Stimulated activated CD4-positive, alpha-beta T cell treated with anti-CD3 and anti-CD28 coated beads, Interleukin-1b, Interleukin-23, amount 100 ng/mL, for 4 hours (primary cell): ENCODE measurements at regions not wholly inside any gene's neighbourhood (a gene's known extent, or its start where the extent isn't known, plus 50 kb on each side); places are given as distances from the start of the nearest gene placed in this dataset.

Experiments used
- DNase-seq, 2 donors: peaks; one replicate each; pipeline ENCODE4 v3.0.0-alpha.2; 2020; ENCODE audit warnings: low read depth in 2 of 2

DNA sequence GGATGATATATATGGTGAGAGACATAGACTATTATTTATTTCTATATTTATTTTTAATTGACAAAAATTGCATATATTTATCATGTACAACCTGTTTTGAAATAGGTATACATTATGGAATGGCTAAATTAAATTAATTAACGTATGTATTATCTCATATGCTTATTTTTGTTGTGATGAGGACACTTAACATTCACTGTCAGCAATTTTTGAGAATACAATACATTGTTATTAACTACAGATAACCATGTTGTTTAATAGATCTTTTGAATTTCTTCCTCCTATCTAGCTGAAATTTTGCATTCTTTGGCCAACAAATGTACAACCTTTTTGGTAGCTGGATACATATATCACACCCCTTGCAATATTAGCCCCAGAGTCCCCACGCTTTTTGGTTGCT, 110.7 kb upstream of the CITED2 start:
- DNase-seq = no peak

DNA sequence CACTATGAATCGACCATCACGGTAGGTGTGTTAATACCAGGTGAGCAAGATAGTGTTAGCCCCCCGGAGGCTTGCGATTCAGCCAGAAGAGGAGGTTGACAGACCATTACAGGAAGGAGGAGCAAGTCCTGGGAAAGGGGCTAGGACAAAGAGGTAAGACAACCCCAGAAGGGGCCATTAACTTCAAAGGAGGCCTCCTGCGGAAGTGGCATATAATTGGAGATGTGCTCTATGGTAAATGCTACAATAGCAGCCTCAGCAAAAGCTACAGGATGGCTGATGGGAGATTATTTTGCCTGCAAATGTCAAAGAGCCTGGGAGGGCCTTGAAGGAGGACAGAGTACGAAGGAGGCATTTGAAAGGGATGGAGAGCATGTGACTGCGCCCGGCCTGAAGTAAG, 108.6 kb upstream of the CITED2 start:
- DNase-seq = no peak

DNA sequence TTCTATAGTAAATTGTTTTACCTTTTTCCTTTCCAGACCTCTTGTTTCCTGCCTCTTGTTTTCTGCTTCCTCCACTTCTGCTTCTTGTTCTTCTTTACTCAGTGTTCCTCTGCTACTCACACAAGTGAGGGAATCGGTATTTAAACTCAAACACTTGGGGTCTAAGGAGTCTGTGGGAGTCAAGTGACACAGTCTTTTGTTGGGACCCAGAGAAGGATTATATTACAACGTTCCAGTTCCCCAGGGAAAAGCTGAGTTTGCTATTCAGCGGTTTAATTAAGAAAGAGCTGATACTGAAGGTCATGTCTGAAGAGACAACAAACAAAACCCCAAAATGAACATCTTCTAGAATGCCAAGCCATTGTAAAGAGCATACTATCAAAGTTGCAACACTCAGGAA, 107.8 kb upstream of the CITED2 start:
- no peak for DNase-seq

DNA sequence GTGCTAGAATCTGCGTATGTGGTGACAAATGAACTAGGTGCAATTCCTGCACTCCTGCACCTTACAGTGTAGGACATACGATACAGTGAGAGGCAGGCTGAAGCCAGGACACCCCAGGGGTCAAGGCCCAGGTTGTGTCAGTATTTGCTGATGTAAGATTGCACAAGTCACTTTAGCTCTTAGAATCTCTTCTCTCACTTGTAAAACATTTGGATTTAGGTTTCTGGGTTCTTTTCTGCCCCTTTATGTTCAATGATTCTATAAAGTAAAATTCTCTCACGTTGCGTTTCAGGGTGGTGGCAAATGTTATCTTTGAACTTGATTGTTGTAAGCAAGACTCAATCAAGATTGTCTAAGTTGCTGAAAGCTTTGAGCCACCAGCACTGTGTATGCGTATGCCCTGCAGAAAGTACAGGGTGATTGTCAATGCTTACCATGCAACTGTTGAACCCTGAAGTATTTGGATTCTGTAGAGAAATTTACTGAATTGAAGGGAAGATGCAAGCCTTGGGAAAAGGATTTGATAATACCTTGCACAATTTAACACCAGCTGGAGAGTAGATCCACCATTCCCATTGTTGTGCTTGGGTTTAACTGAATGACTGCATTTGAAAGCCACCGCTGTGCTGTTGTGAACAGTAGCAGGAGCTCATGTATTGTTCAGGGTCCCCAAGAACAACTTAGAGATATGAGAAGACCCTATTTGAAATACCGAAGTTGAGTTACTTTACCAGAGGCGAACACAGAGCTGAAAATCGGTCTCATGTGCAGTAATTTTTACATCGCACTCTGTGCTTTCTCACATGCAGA, 106.1 kb upstream of the CITED2 start:
- no peak for DNase-seq

DNA sequence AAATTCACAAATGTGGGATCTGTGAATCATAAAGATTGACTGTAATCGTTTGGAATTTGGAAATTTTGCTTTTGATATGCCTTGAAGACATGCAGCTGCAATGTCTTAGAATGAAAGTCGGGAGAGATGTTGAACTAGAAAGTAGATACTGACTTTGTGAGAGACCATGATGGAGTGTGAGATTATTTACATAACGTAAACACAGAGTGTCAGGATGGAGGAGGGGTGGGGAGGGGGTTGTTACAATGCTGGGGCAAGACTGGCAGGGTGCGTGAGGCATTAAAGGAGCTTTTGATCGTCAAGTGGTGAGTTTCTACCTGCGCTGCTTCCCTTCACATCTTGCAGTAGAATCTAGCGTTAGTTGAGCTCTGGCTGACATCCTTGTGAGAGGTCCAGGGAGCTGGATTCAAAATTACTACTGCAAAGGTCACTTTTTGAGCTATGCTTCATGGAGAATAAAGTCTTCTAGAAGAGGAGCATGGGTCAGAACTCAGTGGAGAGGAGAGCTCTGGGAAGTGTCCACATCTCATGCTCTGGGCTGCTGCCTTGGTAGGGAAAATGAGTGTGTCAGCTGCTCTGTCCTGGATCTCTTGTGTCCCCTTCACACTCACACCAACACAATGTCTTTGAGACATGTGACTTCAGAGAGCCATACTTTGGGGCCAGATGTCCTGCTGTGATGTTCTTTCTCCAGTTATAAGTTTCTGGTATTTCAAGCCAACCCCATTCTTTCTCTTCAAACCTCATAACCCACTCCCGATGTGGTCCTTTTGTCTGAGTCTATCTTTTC, 105.2 kb upstream of the CITED2 start:
- no peak for DNase-seq

DNA sequence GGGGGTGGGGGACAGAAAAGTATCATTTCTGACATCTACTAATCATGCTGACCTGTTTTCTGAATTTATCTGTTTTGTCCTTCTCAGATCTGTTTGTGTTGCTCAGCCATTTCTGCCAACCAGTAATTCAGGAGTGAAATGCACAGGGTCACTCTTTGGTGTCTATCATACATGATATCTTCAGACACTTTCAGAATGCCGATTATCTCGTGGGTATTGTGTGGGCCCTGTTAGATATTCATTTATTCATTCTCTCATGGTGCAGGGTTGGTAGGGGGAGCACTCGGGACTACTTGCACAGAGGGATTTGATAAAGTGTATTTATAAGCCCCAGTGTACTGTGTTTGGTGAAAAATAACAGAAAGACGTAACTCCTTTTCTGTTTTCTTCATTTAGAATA, 101.2 kb upstream of the CITED2 start:
- no peak for DNase-seq

DNA sequence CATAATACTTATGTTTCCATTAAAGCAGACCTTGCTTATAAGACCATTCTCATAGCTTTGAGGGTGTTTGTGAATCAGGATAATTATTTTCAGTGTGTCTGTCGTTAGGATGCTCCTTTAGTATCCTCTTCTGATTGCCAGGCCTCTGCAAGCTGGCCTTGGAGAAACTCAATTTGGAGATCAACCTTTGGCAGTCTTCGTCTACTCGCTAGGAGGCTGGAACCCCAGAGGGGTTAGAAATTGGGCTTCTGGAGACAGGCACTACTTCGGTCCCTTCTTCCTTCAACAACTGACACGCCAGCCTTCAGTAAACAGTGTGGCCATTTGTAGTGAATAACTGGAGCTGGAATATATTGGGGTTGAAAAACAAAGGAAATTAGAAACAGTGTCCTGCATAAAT, 100.8 kb upstream of the CITED2 start:
- no peak for DNase-seq

DNA sequence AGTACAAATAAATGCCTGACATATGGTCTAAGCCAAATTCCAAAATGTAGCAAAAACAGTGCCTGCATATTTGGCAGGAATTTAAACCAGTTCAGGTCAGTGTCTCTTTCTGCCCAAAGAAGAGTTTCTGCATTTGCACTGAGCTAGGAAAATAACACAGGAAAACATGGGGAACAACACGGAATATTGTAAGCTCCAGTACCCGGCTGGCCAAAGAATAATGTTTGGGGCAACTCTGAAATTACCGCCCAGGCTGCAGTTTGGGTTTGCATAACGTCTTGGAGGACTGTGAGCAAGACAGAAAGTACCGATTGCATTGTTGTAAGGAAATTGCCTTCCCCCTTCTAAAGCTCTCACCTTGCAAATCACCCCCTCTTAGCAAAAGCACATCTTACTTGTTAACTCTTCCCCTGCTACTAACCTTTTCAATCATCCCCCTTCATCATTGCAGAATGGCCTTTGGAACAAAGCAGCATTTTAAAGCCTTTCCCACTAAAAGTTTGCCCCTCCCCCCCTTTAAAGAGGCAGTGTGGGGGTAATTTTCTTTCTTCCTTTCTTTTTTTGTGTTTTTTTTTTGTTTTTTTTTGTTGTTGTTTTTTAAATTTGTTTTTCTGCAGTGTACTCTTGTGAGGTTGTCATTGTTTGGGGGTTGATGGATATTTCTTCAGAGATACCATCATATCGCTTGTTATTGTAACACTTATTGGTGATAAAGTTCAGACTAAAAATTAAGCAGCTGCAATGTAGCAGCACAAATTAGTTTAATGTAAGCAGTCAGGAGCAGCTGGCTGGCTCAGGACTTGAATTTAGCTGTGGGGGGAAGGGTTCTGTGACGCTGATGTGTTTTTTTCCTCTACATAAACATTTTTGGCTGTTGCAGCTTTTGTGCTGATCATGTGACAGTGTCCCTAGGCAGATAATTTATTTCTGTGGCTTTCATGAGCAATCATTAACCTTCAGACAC, 100.0 kb upstream of the CITED2 start:
- DNase-seq = no peak

DNA sequence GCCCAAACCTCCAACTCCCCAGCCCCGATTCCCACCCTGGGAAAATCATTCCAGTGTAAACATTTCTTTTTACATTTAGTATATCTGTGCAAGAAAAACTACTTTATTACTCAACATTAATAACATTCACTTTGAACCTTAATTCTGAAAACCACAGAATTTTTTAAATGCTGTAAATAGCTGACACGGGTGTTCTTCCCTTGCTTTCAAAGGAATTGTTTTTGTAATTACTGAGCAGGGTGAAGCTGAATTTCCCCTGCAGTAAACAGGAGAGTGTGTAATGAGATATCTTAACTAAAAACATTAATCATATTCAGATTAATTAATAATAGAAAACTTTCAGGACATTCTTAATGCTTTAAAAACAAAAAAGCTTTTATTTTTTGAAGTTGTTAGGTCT, 99.3 kb upstream of the CITED2 start:
- no peak for DNase-seq

DNA sequence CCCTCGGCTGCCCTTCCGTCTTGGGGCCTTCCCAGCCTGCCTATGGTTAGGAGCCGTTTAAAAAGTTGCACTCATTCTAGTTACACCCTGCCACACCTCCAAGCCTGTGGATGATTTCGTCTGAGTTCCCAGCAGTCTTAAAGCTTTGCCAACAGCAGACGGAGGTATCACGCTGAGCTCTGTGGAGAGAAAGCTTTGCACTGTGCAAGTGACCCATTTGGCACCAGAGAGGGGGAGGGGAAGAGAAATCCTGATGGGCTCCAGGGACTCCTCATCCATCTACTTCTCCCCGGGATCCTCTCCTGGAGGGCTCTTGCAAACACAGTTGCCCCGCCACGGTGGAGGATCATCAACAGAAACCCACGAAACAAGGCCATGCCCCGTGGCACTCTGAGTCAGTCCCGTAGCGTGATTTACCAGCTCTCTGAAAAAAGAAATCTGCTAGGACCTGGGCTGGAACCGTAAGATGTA, 98.8 kb upstream of the CITED2 start:
- no peak for DNase-seq

DNA sequence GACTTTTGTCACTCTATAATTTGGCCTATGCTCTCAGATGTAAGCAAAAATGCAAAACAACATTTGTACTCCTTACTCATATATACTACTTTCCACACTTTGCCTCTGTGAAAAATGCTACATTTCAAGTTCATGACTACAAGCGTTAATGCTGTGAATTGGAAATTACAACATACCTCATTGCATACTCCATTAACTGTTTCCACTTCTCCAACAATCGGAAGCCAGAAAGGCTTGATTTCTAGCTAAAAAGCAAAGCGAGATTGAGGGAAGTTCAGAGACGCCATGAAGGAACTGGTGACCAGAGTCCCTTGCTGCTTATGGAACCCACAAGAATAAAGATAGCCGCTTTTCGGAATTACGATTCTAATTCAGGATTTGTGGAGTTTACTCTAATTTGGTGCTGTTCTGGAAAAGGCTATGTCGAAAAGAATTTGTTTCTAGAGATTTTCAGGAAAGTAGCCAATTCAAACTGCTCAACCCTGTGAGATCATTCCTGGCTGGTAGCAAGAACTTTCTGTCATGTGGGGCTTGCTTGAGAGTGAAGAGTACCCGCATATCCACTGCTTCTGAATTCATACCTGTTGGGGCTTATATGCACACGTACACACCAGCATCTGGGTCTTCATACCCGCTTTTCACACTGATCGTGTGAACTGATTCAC, 98.0 kb upstream of the CITED2 start:
- DNase-seq = no peak

DNA sequence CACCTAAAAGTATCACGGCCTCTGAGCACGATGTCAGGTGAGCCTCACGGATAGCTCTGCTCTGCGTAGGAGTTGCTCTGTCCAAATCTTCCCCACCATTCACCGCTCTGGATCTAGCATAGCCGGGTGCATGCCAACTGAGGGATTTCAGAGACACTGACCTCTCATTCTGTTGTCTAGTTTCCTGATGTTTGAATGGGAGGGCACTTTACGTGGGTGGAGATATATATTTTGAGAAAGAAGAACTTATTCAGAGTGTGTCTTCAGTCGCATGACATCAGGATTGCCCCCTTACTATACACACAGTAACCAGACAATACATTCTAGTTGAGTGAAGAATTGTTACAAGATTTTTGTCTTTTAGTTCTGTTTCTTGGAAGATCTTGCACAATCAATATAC, 96.5 kb upstream of the CITED2 start:
- no peak for DNase-seq

DNA sequence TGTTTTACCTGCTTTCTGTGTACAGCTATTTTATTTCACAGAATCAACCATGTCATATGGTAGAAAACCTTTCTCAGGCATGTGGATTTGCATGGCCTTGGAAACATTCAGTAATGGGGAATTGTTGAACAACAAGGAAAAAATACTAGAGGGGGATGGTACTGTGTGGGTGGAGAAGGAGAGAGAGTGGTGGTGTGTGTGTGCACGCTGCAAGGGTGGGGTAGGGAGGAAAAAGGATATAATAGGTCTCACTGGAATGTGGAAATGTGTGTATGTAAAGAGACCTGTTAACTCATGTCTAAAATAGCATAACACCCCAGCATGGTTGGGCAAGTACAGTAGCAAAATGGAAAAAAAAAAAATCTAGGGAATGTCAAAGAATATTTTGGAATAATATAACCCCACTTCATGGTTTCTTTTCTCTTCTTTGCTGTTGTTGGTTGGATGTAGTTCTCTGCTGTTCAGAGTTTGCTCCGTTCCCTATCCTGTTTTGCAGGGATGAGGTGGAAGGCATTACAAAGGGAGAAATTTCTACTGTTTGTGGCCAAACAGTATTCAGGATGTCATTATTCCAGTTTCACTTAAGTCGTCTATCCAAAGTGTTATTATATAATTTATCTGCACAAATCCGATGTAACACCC, 93.9 kb upstream of the CITED2 start:
- no peak for DNase-seq

DNA sequence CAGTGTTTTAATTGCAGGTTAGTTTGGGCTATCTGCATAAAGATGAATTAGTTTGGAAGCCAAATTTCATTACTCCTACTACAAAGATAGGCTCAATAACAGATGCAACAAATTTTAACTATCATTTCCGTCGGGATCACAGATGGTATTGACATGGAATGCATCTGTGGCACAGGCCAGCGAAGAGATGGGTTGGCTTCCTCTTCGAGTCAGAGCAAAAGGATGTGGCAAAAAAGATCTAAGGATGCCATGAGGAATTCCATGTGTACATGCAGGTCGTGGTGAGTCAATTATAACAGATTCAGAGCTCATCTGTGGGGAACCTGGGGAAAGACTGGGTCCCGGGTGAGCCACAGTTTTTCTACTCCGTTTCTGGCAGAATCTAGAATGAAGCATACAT, 83.0 kb upstream of the CITED2 start:
- no peak for DNase-seq

DNA sequence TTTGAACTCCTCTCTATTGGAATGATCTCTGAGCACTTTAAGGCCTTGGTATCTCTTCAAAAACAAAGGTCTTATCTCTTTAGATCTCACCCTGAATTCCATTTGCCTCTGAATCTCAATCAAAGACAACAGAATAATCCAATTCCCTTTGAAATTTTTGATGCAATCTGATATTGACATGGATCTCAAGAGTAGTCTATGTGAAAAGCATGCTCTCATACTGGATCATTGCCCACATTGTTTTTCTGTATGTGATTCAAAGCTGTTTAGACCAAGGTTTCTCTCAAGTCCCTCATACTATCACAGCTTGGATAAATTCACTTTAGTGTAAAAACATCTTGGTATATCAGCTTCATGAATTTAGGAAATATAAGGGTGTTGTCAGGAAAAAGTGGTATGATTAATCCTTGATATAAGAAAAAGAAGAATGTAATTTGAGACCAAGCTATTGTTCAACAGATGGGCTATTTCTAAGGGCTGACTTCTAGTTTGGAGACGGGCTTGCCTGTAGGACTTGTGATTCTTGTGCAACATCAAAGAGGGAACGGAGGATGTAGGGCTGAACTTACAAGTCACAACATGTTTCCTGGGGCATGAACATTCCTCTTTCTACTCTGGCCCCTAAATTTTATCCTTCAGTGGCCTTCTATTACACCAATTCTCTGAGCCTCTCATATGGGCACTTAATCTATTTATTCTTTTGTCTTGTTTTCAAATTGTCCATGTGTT, 77.9 kb upstream of the CITED2 start:
- DNase-seq = no peak

DNA sequence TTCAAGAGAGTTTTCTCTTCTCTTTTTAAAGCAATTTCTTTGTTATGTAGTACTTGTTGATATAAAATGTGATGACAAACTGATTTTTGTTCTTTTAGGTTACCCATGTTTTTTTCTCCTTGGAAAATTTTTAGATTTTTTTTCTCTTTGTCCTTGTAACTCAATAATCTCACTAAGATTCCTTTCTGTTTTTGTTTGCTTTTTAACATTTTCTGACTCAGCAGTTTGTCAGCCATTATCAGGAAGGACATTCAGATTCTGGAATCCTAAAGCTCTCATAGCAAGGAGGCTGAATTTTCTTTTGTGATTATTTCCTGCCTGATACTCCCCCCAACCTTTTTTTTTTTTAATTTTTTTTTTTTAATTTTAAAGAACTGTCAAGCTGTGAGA, 75.2 kb upstream of the CITED2 start:
- no peak for DNase-seq

DNA sequence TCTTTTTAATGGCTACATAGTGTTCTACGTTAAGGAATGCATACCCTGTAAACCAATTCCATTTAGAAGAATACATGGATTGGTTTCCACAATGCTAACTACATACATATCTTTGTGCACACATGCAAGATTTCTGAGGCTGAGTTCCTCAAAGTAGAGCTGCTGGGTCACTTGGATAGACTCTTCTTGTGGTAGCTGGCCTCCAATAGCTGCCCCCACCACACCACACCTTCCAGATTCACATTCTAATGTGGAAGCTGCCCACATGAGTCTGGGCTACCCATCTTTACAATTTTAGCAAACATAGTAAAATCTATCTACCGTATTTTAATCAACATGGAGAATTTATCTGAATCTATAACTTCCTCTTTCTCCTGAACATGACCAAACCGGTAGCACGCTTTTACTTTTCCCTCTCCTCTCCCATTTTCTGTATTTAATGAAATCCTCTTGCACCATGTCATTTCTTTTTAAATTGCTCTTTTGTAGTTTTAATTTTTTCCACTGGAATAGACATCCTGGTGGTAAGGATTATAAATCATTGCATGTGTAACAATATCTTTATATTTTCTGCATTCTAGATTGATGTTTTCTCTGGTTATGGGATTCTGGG, 74.7 kb upstream of the CITED2 start:
- DNase-seq = no peak

DNA sequence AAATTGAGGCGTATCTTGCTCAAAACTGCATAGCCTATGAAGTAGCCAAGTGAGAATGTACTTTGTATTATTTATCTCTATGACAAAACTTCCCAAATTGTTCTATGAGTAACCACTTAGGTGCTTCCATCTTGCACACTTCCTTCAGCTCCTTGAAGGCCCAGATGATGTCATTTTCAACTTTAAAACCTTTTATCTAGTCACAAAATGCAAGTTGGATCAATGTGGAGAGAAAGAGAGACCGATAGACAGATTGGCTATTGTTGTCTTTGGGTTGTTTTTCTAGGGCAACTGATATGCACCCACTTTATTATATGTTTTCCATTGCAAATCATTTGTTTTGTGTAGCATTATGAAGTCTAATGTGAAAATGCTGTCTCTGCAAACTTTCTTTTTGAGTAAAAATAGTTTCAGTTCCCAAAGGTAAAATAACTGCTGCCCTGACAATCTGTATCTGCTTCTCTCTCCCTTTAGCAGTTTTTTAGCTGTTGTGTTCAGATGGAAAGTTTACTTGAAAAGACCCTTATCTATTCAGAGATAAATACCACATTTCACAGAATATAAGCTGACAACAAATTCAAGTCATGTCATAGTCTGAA, 73.7 kb upstream of the CITED2 start:
- no peak for DNase-seq

DNA sequence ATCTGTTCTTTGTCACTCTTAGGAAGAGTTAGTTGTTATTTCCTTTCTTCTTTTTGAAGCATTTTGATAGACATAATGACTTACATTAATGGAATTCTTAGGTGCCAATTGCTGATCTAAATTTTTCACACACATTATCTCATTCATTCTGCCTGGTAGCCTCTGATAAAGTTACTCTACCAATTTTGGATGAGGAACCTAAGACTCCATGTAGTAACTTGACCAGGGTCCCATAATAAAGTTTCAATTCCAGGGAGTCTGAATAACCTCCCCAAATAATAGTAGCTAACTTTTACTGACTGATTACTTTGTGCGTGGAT, 73.2 kb upstream of the CITED2 start:
- no peak for DNase-seq
